PC-3 (cell line): ENCODE measurements at regions not wholly inside any gene's neighbourhood (a gene's known extent, or its start where the extent isn't known, plus 50 kb on each side); places are given as distances from the start of the nearest gene placed in this dataset.

Source experiments
- CTCF ChIP-seq: fragments of 300-600 bp; sonication (generic); conservative IDR thresholded peaks from 2 replicates; pipeline ENCODE4 v1.5.1; 2017; ENCODE audit warnings: antibody characterized with exemption, low read depth, mild to moderate bottlenecking, low read length
- EZH2 ChIP-seq: fragments of 300-600 bp; sonication (generic); IDR thresholded peaks from one replicate; pipeline ENCODE4 v1.6.1; 2017; ENCODE audit warnings: antibody characterized with exemption, mild to moderate bottlenecking, low read length; ENCODE audit not compliant: unreplicated experiment

GRCh38 chr2:70014959-70015358, 53.5 kb upstream of the ASPRV1 start:
- TF ChIP-seq CTCF, result no peak
- TF ChIP-seq EZH2, result no peak
